H1 (cell line): ENCODE measurements at regions not wholly inside any gene's neighbourhood (a gene's known extent, or its start where the extent isn't known, plus 50 kb on each side); places are given as distances from the start of the nearest gene placed in this dataset.

ENCODE experiments used
- CTCF ChIA-PET: fragments of 300-600 bp; sonication (Branson Sonifier 250); formaldehyde crosslinking; loops from one replicate; lab custom pipeline; 2021; ENCODE audit not compliant: partially characterized antibody; lab: Charles Lee
- POLR2A ChIA-PET: fragments of 300-600 bp; sonication (Branson Sonifier 250); formaldehyde crosslinking; loops from one replicate; lab custom pipeline; 2021; ENCODE audit warnings: inconsistent platforms; ENCODE audit not compliant: partially characterized antibody; lab: Charles Lee
- DNase-seq, 2 experiments: peaks; one replicate each; pipeline versions ENCODE4 v3.0.0 to v3.0.0-alpha.2; 2010 to 2022; ENCODE audit warnings: low spot score in 2 of 2, low read depth in 1 of 2, mixed read lengths in 1 of 2
- FAIRE-seq: peaks from 2 replicates; lab custom pipeline; 2011; peaks lifted over from hg19 to GRCh38; lab: Jason Lieb, UNC
- H2AFZ ChIP-seq: 2 replicates; pipeline ENCODE4 v1.8.1; 2012; ENCODE audit warnings: low read length, inconsistent platforms
- H2AK5ac ChIP-seq: 2 replicates; pipeline ENCODE4 v1.6.1; 2013; ENCODE audit warnings: low read depth, low read length
- H2BK120ac ChIP-seq: replicated peaks from 2 replicates; pipeline ENCODE3; 2013; ENCODE audit warnings: low read depth, low read length, inconsistent platforms
- H2BK12ac ChIP-seq: 2 replicates; pipeline ENCODE4 v1.6.1; 2013; ENCODE audit warnings: low read depth, low read length
- H2BK15ac ChIP-seq: 2 replicates; pipeline ENCODE4 v1.6.1; 2013; ENCODE audit warnings: low read length
- H2BK20ac ChIP-seq: 2 replicates; pipeline ENCODE4 v1.6.1; 2013; ENCODE audit warnings: low read length
- H2BK5ac ChIP-seq: 2 replicates; pipeline ENCODE4 v1.6.1; 2013; ENCODE audit warnings: low read depth, low read length
- H3K14ac ChIP-seq: 2 replicates; pipeline ENCODE4 v1.6.1; 2013; ENCODE audit warnings: inconsistent platforms; ENCODE audit not compliant: insufficient read length
- H3K18ac ChIP-seq: 2 replicates; pipeline ENCODE4 v1.6.1; 2013; ENCODE audit warnings: low read length; ENCODE audit errors: extremely low read depth
- H3K23ac ChIP-seq: 2 replicates; pipeline ENCODE4 v1.6.1; 2013; ENCODE audit warnings: inconsistent platforms; ENCODE audit not compliant: insufficient read length
- H3K23me2 ChIP-seq: 2 replicates; pipeline ENCODE4 v1.6.1; 2013; ENCODE audit warnings: low read depth, low read length
- H3K27ac ChIP-seq: 2 replicates; pipeline ENCODE4 v1.6.1; 2011; ENCODE audit warnings: low read depth, low read length, inconsistent platforms
- H3K27me3 ChIP-seq, 4 experiments: replicated peaks in 1 of 4; 1 replicate in 1 of 4; 2 replicates in 3 of 4; pipeline versions ENCODE4 v1.6.1 to v1.8.1; 2011 to 2013; ENCODE audit warnings: low read length in 3 of 4, mild to moderate bottlenecking in 3 of 4, inconsistent platforms in 2 of 4, mixed read lengths in 2 of 4, moderate library complexity in 1 of 4; ENCODE audit not compliant: control insufficient read depth in 3 of 4, insufficient read depth in 3 of 4; ENCODE audit errors: extremely low read depth in 1 of 4
- H3K36me3 ChIP-seq, 4 experiments: 2 replicates each; pipeline versions ENCODE4 v1.6.1 to v1.8.1; 2011 to 2013; ENCODE audit warnings: mild to moderate bottlenecking in 4 of 4, low read length in 3 of 4, moderate library complexity in 2 of 4, control low read depth in 1 of 4, inconsistent platforms in 1 of 4; ENCODE audit not compliant: insufficient read depth in 4 of 4, control insufficient read depth in 2 of 4
- H3K4ac ChIP-seq: replicated peaks from 2 replicates; pipeline ENCODE3; 2013; ENCODE audit warnings: low read length, low read depth, mixed read lengths, inconsistent platforms; ENCODE audit not compliant: insufficient read length
- H3K4me1 ChIP-seq, 4 experiments: replicated peaks in 1 of 4; 1 replicate in 1 of 4; 2 replicates in 3 of 4; pipeline versions ENCODE4 v1.6.1 to v1.8.1; 2011 to 2013; ENCODE audit warnings: low read length in 3 of 4, inconsistent platforms in 2 of 4, mixed read lengths in 1 of 4; ENCODE audit not compliant: insufficient read depth in 4 of 4, control insufficient read depth in 3 of 4
- H3K4me2 ChIP-seq, 2 experiments: 2 replicates each; pipeline versions ENCODE4 v1.6.1 to v1.8.1; 2011 to 2013; ENCODE audit warnings: low read depth in 2 of 2, low read length in 2 of 2, control low read depth in 1 of 2, inconsistent platforms in 1 of 2, mild to moderate bottlenecking in 1 of 2; ENCODE audit not compliant: insufficient read depth in 1 of 2
- H3K4me3 ChIP-seq, 4 experiments: fragments of 200-600, 300-600 bp in 1 of 4; sonication (generic), shearing (Covaris generic), sonication (Bioruptor Twin) in 1 of 4; 2 replicates each; pipeline versions ENCODE4 v1.5.1 to v1.8.1; 2011 to 2016; ENCODE audit warnings: low read length in 4 of 4, low read depth in 3 of 4, control low read depth in 2 of 4, inconsistent platforms in 2 of 4, mild to moderate bottlenecking in 2 of 4, mixed read lengths in 1 of 4, moderate library complexity in 1 of 4; ENCODE audit not compliant: insufficient read depth in 2 of 4; ENCODE audit errors: extremely low read depth in 1 of 4
- H3K56ac ChIP-seq: replicated peaks from 2 replicates; pipeline ENCODE3; 2013; ENCODE audit warnings: low read depth, mild to moderate bottlenecking, mixed read lengths, low read length, inconsistent platforms; ENCODE audit not compliant: insufficient read length
- H3K79me1 ChIP-seq: 2 replicates; pipeline ENCODE4 v1.6.1; 2013; ENCODE audit warnings: low read depth, low read length, control low read depth
- H3K79me2 ChIP-seq, 2 experiments: 2 replicates each; pipeline versions ENCODE4 v1.6.1 to v1.8.1; 2012 to 2013; ENCODE audit warnings: low read length in 2 of 2, mild to moderate bottlenecking in 2 of 2, inconsistent platforms in 1 of 2; ENCODE audit not compliant: insufficient read depth in 2 of 2, control insufficient read depth in 1 of 2
- H3K9ac ChIP-seq, 4 experiments: replicated peaks in 1 of 4; 1 replicate in 1 of 4; 2 replicates in 3 of 4; pipeline versions ENCODE4 v1.6.1 to v1.8.1; 2011 to 2013; ENCODE audit warnings: low read depth in 3 of 4, low read length in 3 of 4, control low read depth in 2 of 4, mild to moderate bottlenecking in 2 of 4, moderate library complexity in 2 of 4, inconsistent platforms in 1 of 4; ENCODE audit errors: extremely low read depth in 1 of 4
- H3K9me3 ChIP-seq, 2 experiments: 2 replicates each; pipeline versions ENCODE4 v1.6.1 to v1.8.1; 2012 to 2013; ENCODE audit warnings: mild to moderate bottlenecking in 2 of 2, moderate library complexity in 2 of 2, control low read depth in 1 of 2, inconsistent platforms in 1 of 2, low read depth in 1 of 2, low read length in 1 of 2, mixed read lengths in 1 of 2; ENCODE audit not compliant: insufficient read depth in 2 of 2
- H4K20me1 ChIP-seq, 2 experiments: replicated peaks in 1 of 2; 2 replicates each; pipeline versions ENCODE3 to v1.8.1; 2011 to 2013; ENCODE audit warnings: inconsistent platforms in 2 of 2, low read length in 2 of 2, mild to moderate bottlenecking in 1 of 2; ENCODE audit not compliant: insufficient read depth in 2 of 2, control insufficient read depth in 1 of 2
- H4K5ac ChIP-seq: 2 replicates; pipeline ENCODE4 v1.6.1; 2013; ENCODE audit warnings: low read length, low read depth, mixed read lengths, inconsistent platforms; ENCODE audit not compliant: insufficient read length
- H4K8ac ChIP-seq: 2 replicates; pipeline ENCODE4 v1.8.0; 2013; ENCODE audit warnings: mild to moderate bottlenecking, moderate library complexity, low read length, inconsistent platforms; ENCODE audit not compliant: insufficient read depth; ENCODE audit errors: extremely low read depth
- H4K91ac ChIP-seq: replicated peaks from 2 replicates; pipeline ENCODE3; 2013; ENCODE audit warnings: low read length, mixed read lengths, inconsistent platforms; ENCODE audit not compliant: insufficient read length
- CEBPB ChIP-seq: IDR thresholded peaks from 2 replicates; pipeline ENCODE4 v1.6.1; 2012; ENCODE audit warnings: low read depth, low read length
- KDM1A ChIP-seq: fragments of 200-600, 300-600 bp; sonication (generic); IDR thresholded peaks from 2 replicates; pipeline ENCODE4 v1.7.1; 2016; ENCODE audit warnings: mild to moderate bottlenecking, low read length, borderline replicate concordance
- PHF8 ChIP-seq: fragments of 200-600 bp; sonication (generic); conservative IDR thresholded peaks from 2 replicates; pipeline ENCODE4 v1.7.1; 2012; ENCODE audit warnings: low read depth, mild to moderate bottlenecking, inconsistent platforms, low read length, moderate library complexity
- POLR2AphosphoS5 ChIP-seq: IDR thresholded peaks from 2 replicates; pipeline ENCODE4 v1.6.1; 2011; ENCODE audit warnings: low read depth, low read length
- POU5F1 ChIP-seq: IDR thresholded peaks from 2 replicates; pipeline ENCODE4 v1.6.1; 2011; ENCODE audit warnings: low read depth, mild to moderate bottlenecking, low read length, moderate library complexity
- SIRT6 ChIP-seq: IDR thresholded peaks from one replicate; pipeline ENCODE4 v1.7.1; 2012; ENCODE audit warnings: low read length, inconsistent platforms
- TAF1 ChIP-seq: IDR thresholded peaks from 2 replicates; pipeline ENCODE4 v1.6.1; 2011; ENCODE audit warnings: mild to moderate bottlenecking, low read depth, low read length
- TCF12 ChIP-seq: IDR thresholded peaks from 2 replicates; pipeline ENCODE4 v1.6.1; 2011; ENCODE audit warnings: low read depth, mild to moderate bottlenecking, low read length
- ZNF274 ChIP-seq: IDR thresholded peaks from 2 replicates; pipeline ENCODE4 v1.7.0; 2012; ENCODE audit warnings: low read length, borderline replicate concordance; ENCODE audit errors: extremely low read depth
- WGBS, 2 experiments: shearing (Covaris generic) in 1 of 2; methylation state at CpG; one replicate each; pipeline versions ENCODE4 v1.1.6 to v1.1.7; 2013 to 2015; ENCODE audit warnings: low lambda C conversion rate in 2 of 2, mixed read lengths in 2 of 2, inconsistent platforms in 1 of 2, low coverage in 1 of 2, missing lambda C conversion rate in 1 of 2; ENCODE audit not compliant: insufficient replicate concordance in 2 of 2, insufficient coverage in 1 of 2, insufficient read length in 1 of 2; ENCODE audit errors: extremely low coverage in 1 of 2, missing lambda C conversion rate in 1 of 2; 5-methylcytosine and 5-hydroxymethylcytosine counted together
- TF ChIP-seq, protein P1 (sequence below): IDR thresholded peaks from 2 replicates; pipeline ENCODE4 v1.6.1; 2012; ENCODE audit warnings: inconsistent platforms

DNA sequence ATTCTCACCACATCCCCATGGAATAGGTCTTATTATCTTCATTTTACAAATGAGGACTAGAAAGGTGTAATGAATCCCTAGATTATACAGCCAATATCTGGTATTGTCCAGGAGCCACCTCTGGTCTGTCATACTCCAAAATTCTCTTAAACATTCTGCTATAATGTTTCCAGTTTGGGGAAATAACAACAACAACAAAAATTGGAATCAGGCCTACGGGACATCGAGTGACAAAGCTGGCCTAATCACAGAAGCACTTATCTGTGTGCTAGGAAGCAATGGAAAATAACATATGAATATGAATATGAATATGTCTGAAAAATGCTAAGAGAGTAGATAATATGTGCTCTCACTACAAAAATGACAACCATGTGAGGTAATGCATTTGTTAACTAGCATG, 264.1 kb downstream of the GASK1B start:
- Histone ChIP-seq H2AK5ac (no peak overlapping the region), H3K9ac (no peak overlapping the region), H3K27ac (no peak overlapping the region), H3K4me1 (no peaks in the 10 kb centered on the region), H3K14ac (no peak overlapping the region), H4K5ac (no peak overlapping the region), H4K20me1 (no peaks in the 10 kb centered on the region), H2BK15ac (no peak overlapping the region), H3K36me3 (no peaks in the 10 kb centered on the region), H2BK20ac (no peak overlapping the region), H2AFZ (no peak overlapping the region), H4K8ac (no peak overlapping the region), H4K91ac (no peak overlapping the region), H3K4ac (no peak overlapping the region), H3K56ac (no peak overlapping the region), H3K4me3 (no peak overlapping the region), H2BK120ac (no peak overlapping the region), H3K27me3 (no peaks in the 10 kb centered on the region), H2BK12ac (no peak overlapping the region), H3K79me1 (no peaks in the 10 kb centered on the region), H3K23ac (no peak overlapping the region), H3K79me2 (no peaks in the 10 kb centered on the region), H3K18ac (no peak overlapping the region), H3K23me2 (no peaks in the 10 kb centered on the region), H3K4me2 (no peak overlapping the region), H3K9me3 (no peaks in the 10 kb centered on the region), H2BK5ac (no peak overlapping the region)
- WGBS, 2 experiments = 89% methylated on average over 2 of the region's 2 CpGs; no CpG with 5 or more reads in 1 of the 2 experiments
- ChIA-PET CTCF (no interaction called here), POLR2A (no interaction called here)
- TF ChIP-seq ZNF274 (no peak), TAF1 (no peak), PHF8 (no peak), POU5F1 (no peak), TCF12 (no peak), POLR2AphosphoS5 (no peak), KDM1A (no peak), CEBPB (no peak), SIRT6 (no peak)
- TF ChIP-seq, protein P1, sequence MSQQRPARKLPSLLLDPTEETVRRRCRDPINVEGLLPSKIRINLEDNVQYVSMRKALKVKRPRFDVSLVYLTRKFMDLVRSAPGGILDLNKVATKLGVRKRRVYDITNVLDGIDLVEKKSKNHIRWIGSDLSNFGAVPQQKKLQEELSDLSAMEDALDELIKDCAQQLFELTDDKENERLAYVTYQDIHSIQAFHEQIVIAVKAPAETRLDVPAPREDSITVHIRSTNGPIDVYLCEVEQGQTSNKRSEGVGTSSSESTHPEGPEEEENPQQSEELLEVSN = no peak
- no peak for DNase-seq
- FAIRE-seq = no peak
